HepG2 (cell line): ENCODE measurements at regions not wholly inside any gene's neighbourhood (a gene's known extent, or its start where the extent isn't known, plus 50 kb on each side); places are given as distances from the start of the nearest gene placed in this dataset.

ENCODE experiments used
- ATAC-seq: fragments of 200-7000 bp; cut with Tn5 transposase; 3 replicates; pipeline ENCODE4 v1.9.1; 2020; ENCODE audit warnings: mild to moderate bottlenecking, moderate library complexity
- BruUV-seq: library from RNA; stranded (reverse); fragments of 400-500 nt; replicated peaks from 2 replicates; lab custom pipeline; 2021; lab: Mats Ljungman, UMichigan
- CTCF ChIA-PET: fragments of 300-600 bp; formaldehyde crosslinking; extraction: SDS; loops from one replicate; lab custom pipeline; 2021; ENCODE audit warnings: low total read pairs, inconsistent platforms, low intra/inter-chr PET ratio; lab: Yijun Ruan, JAX
- POLR2A ChIA-PET: fragments of 350-600 bp; sonication (Branson Sonifier 250); formaldehyde crosslinking; loops from one replicate; lab custom pipeline; 2020; ENCODE audit warnings: antibody characterized with exemption, inconsistent platforms; lab: Yijun Ruan, JAX
- DNase-seq: peaks from one replicate; pipeline ENCODE4 v3.0.0-alpha.2; 2015; ENCODE audit warnings: low spot score
- FAIRE-seq: peaks from 3 replicates; lab custom pipeline; 2011; peaks lifted over from hg19 to GRCh38; lab: Jason Lieb, UNC
- H2AFZ ChIP-seq: one replicate; pipeline ENCODE4 v1.6.1; 2011; ENCODE audit warnings: low read length, inconsistent platforms
- H3K27ac ChIP-seq: fragments of 300-600 bp; 3 replicates; pipeline ENCODE4 v1.8.0; 2011; ENCODE audit warnings: mixed run types, mild to moderate bottlenecking, mixed read lengths, low read length, inconsistent platforms; ENCODE audit not compliant: insufficient read depth; ENCODE audit errors: extremely low read length
- H3K27me3 ChIP-seq, 2 experiments: fragments of 200-600 bp in 1 of 2; 2 replicates in 1 of 2; 3 replicates in 1 of 2; pipeline versions ENCODE4 v1.6.0 to v1.8.0; 2011; ENCODE audit warnings: low read length in 2 of 2, mild to moderate bottlenecking in 2 of 2, moderate library complexity in 2 of 2, inconsistent platforms in 1 of 2; ENCODE audit not compliant: insufficient read depth in 2 of 2, control insufficient read depth in 1 of 2
- H3K36me3 ChIP-seq, 2 experiments: fragments of 200-600 bp in 1 of 2; replicated peaks in 1 of 2; 2 replicates in 1 of 2; 3 replicates in 1 of 2; pipeline versions ENCODE4 v1.5.1 to v1.8.0; 2011; ENCODE audit warnings: low read length in 2 of 2, inconsistent platforms in 1 of 2; ENCODE audit not compliant: insufficient read depth in 2 of 2, control insufficient read depth in 1 of 2
- H3K4me1 ChIP-seq: 2 replicates; pipeline ENCODE4 v1.5.1; 2012; ENCODE audit warnings: low read length, inconsistent platforms; ENCODE audit not compliant: insufficient read depth
- H3K4me2 ChIP-seq: 2 replicates; pipeline ENCODE4 v1.6.0; 2011; ENCODE audit warnings: low read depth, low read length, inconsistent platforms
- H3K4me3 ChIP-seq, 3 experiments: fragments of 200-600 bp in 1 of 3; sonication (generic), shearing (Covaris generic) in 1 of 3; replicated peaks in 1 of 3; 2 replicates each; pipeline ENCODE4 v1.5.1; 2011 to 2016; ENCODE audit warnings: low read length in 3 of 3, inconsistent platforms in 2 of 3, low read depth in 2 of 3, mild to moderate bottlenecking in 2 of 3, control low read depth in 1 of 3, mixed read lengths in 1 of 3; ENCODE audit not compliant: insufficient read depth in 1 of 3
- H3K79me2 ChIP-seq: one replicate; pipeline ENCODE4 v1.6.1; 2011; ENCODE audit warnings: low read length, inconsistent platforms; ENCODE audit not compliant: insufficient read depth
- H3K9ac ChIP-seq: 2 replicates; pipeline ENCODE4 v1.6.0; 2011; ENCODE audit warnings: mild to moderate bottlenecking, low read depth, low read length, inconsistent platforms; ENCODE audit not compliant: insufficient read depth
- H3K9me3 ChIP-seq: 2 replicates; pipeline ENCODE4 v1.5.1; 2012; ENCODE audit warnings: mild to moderate bottlenecking, low read length
- H4K20me1 ChIP-seq: 2 replicates; pipeline ENCODE4 v1.6.0; 2011; ENCODE audit warnings: inconsistent platforms, mild to moderate bottlenecking, low read length, moderate library complexity; ENCODE audit not compliant: insufficient read depth
- CREM ChIP-seq, 2 experiments: sonication (generic) in 1 of 2; formaldehyde crosslinking in 1 of 2; IDR thresholded peaks; 2 replicates each; pipeline versions ENCODE4 v1.4.0 to v1.6.1; 2016 to 2020; ENCODE audit warnings: antibody characterized with exemption in 1 of 2, mild to moderate bottlenecking in 1 of 2, missing genetic modification reagents in 1 of 2
- HNRNPLL ChIP-seq: fragments of 200-400 bp; formaldehyde crosslinking; IDR thresholded peaks from 2 replicates; pipeline ENCODE4 v1.6.1; 2017; ENCODE audit warnings: mild to moderate bottlenecking, low read depth, low read length; ENCODE audit not compliant: poor library complexity, severe bottlenecking
- JUN ChIP-seq: sonication (generic); formaldehyde crosslinking; IDR thresholded peaks from 2 replicates; pipeline ENCODE4 v1.4.0; 2020; ENCODE audit warnings: mild to moderate bottlenecking, missing genetic modification reagents
- KDM4B ChIP-seq: sonication (generic); formaldehyde crosslinking; IDR thresholded peaks from 2 replicates; pipeline ENCODE4 v1.4.0; 2020; ENCODE audit warnings: missing genetic modification reagents
- KDM5A ChIP-seq: fragments of 200-600 bp; sonication (generic); IDR thresholded peaks from 2 replicates; pipeline ENCODE4 v1.7.0; 2018; ENCODE audit warnings: antibody characterized with exemption, mild to moderate bottlenecking, low read length, borderline replicate concordance
- KDM6A ChIP-seq: IDR thresholded peaks from 2 replicates; pipeline ENCODE4 v1.6.1; 2016; ENCODE audit warnings: low read depth
- KMT2B ChIP-seq: IDR thresholded peaks from 2 replicates; pipeline ENCODE4 v1.6.1; 2016; ENCODE audit warnings: missing genetic modification reagents, missing compliant biosample characterization
- RBAK ChIP-seq: sonication (generic); formaldehyde crosslinking; IDR thresholded peaks from 2 replicates; pipeline ENCODE4 v1.5.1; 2020; ENCODE audit warnings: mild to moderate bottlenecking, missing genetic modification reagents
- RORA ChIP-seq: sonication (generic); formaldehyde crosslinking; IDR thresholded peaks from 2 replicates; pipeline ENCODE4 v1.5.0; 2020; ENCODE audit warnings: mild to moderate bottlenecking, missing genetic modification reagents, moderate library complexity
- TMF1 ChIP-seq: sonication (generic); formaldehyde crosslinking; IDR thresholded peaks from 2 replicates; pipeline ENCODE4 v1.8.1; 2022; ENCODE audit warnings: low read depth, missing genetic modification reagents
- ZNF207 ChIP-seq: fragments of 450-650 bp; IDR thresholded peaks from 2 replicates; pipeline ENCODE4 v1.6.1; 2016; ENCODE audit warnings: antibody characterized with exemption, borderline replicate concordance
- ZNF562 ChIP-seq: sonication (generic); formaldehyde crosslinking; IDR thresholded peaks from 2 replicates; pipeline ENCODE4 v1.8.0; 2022; ENCODE audit warnings: missing genetic modification reagents, borderline replicate concordance
- ZNF569 ChIP-seq: sonication (generic); formaldehyde crosslinking; IDR thresholded peaks from 2 replicates; pipeline ENCODE4 v1.5.0; 2020; ENCODE audit warnings: mild to moderate bottlenecking, missing genetic modification reagents, moderate library complexity, borderline replicate concordance
- ZNF720 ChIP-seq: sonication (generic); formaldehyde crosslinking; IDR thresholded peaks from 2 replicates; pipeline ENCODE4 v1.4.0; 2020; ENCODE audit warnings: missing genetic modification reagents
- ZSCAN9 ChIP-seq: IDR thresholded peaks from 2 replicates; pipeline ENCODE4 v1.6.1; 2016; ENCODE audit warnings: borderline replicate concordance
- WGBS: methylation state at CpG from one replicate; pipeline ENCODE4 v1.1.6; 2017; ENCODE audit warnings: low lambda C conversion rate; 5-methylcytosine and 5-hydroxymethylcytosine counted together
- in situ Hi-C: cut with HindIII; loops from 2 replicates; pipeline ENCODE4 v1.10.0; 2017; ENCODE audit warnings: low pct_unique_long_range_greater_than_20kb; ENCODE audit not compliant: extremely low pct_ligation_motif_present
- intact Hi-C: fragments of 100-400 bp; cut with micrococcal nuclease; formaldehyde crosslinking; loops from one replicate; pipeline ENCODE4 v1.10.0; 2022; ENCODE audit not compliant: unreplicated experiment
- TF ChIP-seq, protein P1 (sequence below): sonication (generic); formaldehyde crosslinking; IDR thresholded peaks from 2 replicates; pipeline ENCODE4 v1.4.0; 2020; ENCODE audit warnings: missing genetic modification reagents, borderline replicate concordance
- TF ChIP-seq, protein P2 (sequence below): sonication (generic); formaldehyde crosslinking; IDR thresholded peaks from 2 replicates; pipeline ENCODE4 v1.8.0; 2023; ENCODE audit warnings: mild to moderate bottlenecking, missing genetic modification reagents
- TF ChIP-seq, protein P3 (sequence below): sonication (generic); formaldehyde crosslinking; IDR thresholded peaks from 2 replicates; pipeline ENCODE4 v1.8.0; 2022; ENCODE audit warnings: mild to moderate bottlenecking, missing genetic modification reagents, moderate library complexity

DNA sequence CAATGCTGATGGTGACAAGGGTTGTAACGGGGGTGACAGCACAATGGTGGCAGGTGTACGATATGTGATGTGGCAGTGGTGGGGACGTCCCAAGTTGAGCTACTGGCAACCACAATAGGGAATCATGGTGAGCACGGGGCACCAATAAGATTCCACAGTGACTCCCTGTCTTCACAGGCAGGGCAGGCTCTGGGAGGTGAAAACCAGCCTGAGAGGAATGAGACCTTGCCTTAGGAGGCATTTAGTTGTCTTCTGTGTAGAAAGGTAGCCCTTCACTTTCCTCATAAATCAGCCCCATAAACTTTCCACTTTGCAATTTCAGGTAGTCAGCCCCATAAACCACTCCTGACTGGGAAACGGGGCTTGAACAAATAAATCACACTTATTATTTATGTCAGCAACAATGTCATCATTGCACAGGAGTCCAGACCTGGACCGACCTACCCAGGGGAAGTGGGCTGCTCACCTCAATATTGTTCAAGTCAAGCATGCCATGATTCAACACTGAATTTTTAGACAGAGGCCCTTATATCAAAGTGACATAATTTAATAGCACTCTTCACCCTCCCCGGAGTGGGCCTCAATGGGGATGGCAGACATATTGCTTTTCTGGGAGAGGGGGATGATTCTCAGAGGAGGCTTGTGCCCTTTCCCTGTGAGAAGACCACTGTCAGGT lies 150.8 kb downstream of the CDC5L start (continued):
- TF ChIP-seq HNRNPLL (no peak), KMT2B (CRISPR knock-in tag) (no peak)
- TF ChIP-seq, all 625 proteins: peak for 0

DNA sequence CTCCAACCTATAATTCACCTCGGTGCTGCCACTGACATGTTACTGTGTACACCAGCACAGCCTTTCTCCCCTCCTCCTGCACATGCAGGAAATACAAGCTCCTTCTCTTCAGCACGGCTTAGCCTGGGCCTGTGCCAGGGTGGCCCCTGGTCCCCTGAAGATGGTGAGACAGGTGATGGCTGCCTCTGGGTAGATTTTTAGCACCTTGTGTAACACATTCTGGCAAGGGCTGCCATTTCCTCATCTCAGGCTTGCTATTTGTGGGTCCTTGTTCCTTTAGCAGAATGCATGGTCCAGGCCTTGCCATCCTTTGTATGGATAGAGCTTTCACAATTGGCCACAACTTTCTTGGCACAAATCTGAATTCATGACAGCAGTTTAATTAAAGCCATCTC lies 151.3 kb downstream of the CDC5L start:
- FAIRE-seq (no peak), DNase-seq (no peak), ATAC-seq (no peak)
- H3K27me3 ChIP-seq, result peaks cover 7 to 60% of the 10 kb centered on the region in 2 experiments
- H3K9ac ChIP-seq, result no peak overlapping the region
- in situ Hi-C loops, result no loop called here
- ChIA-PET CTCF (no interaction called here), POLR2A (no interaction called here)
- no peaks in the 10 kb centered on the region for H3K79me2 ChIP-seq
- H3K36me3 ChIP-seq, result no peaks in the 10 kb centered on the region
- H3K4me1 ChIP-seq, result no peaks in the 10 kb centered on the region
- H3K4me2 ChIP-seq, result no peak overlapping the region
- BruUV-seq, result no TSS peak
- H3K27ac ChIP-seq, result no peak overlapping the region
- H3K9me3 ChIP-seq, result no peaks in the 10 kb centered on the region
- TF ChIP-seq TMF1 (CRISPR knock-in tag) (no peak), ZNF207 (no peak), KDM6A (no peak), KDM4B (CRISPR knock-in tag) (no peak), ZSCAN9 (CRISPR knock-in tag) (no peak), CREM (IDR thresholded peaks at IDR 0.05) (no peak), CREM (CRISPR knock-in tag; IDR thresholded peaks at IDR 0.05) (no peak), RORA (CRISPR knock-in tag) (no peak), RBAK (CRISPR knock-in tag) (no peak), JUN (CRISPR knock-in tag) (no peak), ZNF569 (CRISPR knock-in tag) (no peak), KDM5A (no peak), ZNF562 (no peak), ZNF720 (CRISPR knock-in tag) (no peak)
- TF ChIP-seq, protein P1, sequence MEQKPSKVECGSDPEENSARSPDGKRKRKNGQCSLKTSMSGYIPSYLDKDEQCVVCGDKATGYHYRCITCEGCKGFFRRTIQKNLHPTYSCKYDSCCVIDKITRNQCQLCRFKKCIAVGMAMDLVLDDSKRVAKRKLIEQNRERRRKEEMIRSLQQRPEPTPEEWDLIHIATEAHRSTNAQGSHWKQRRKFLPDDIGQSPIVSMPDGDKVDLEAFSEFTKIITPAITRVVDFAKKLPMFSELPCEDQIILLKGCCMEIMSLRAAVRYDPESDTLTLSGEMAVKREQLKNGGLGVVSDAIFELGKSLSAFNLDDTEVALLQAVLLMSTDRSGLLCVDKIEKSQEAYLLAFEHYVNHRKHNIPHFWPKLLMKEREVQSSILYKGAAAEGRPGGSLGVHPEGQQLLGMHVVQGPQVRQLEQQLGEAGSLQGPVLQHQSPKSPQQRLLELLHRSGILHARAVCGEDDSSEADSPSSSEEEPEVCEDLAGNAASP (CRISPR knock-in tag), result no peak
- TF ChIP-seq, protein P2, sequence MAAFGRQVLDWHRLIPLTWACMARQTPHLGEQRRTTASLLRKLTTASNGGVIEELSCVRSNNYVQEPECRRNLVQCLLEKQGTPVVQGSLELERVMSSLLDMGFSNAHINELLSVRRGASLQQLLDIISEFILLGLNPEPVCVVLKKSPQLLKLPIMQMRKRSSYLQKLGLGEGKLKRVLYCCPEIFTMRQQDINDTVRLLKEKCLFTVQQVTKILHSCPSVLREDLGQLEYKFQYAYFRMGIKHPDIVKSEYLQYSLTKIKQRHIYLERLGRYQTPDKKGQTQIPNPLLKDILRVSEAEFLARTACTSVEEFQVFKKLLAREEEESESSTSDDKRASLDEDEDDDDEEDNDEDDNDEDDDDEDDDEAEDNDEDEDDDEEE, result no peak
- TF ChIP-seq, protein P3, sequence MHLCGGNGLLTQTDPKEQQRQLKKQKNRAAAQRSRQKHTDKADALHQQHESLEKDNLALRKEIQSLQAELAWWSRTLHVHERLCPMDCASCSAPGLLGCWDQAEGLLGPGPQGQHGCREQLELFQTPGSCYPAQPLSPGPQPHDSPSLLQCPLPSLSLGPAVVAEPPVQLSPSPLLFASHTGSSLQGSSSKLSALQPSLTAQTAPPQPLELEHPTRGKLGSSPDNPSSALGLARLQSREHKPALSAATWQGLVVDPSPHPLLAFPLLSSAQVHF (CRISPR knock-in tag), result no peak
- intact Hi-C loops, result no loop called here
- WGBS, result 8% methylated on average over 2 of the region's 2 CpGs
- H4K20me1 ChIP-seq, result no peaks in the 10 kb centered on the region
- no peak overlapping the region for H2AFZ ChIP-seq
- no peak overlapping the region for H3K4me3 ChIP-seq
